ENCODE measurements at regions not wholly inside any gene's neighbourhood (a gene's known extent, or its start where the extent isn't known, plus 50 kb on each side); places are given as distances from the start of the nearest gene placed in this dataset.
A peak's percentile ranks its signal among the peaks of the same experiment; 100 is the strongest.

DNA sequence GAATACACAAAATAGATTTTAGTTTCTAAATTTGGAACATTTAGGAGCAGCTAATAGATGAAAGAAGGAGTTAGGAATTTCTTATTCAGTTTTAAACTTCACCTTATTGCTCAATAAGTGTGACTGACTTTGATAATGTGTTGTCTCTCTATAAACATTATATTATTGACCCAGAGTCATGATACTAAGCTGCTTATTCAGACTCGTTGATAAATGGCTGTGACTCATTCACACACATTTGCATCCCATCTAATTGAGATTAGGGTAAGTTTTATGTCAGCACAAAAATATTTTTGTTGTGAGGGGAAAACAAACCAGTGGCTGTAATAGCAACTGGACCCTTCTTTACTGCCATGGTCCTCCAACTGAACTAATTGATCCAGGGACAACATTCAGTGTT, 137.6 kb downstream of the GOLIM4 start:
- no peak for DNase-seq (ENCODE audit: low spot score)

DNA sequence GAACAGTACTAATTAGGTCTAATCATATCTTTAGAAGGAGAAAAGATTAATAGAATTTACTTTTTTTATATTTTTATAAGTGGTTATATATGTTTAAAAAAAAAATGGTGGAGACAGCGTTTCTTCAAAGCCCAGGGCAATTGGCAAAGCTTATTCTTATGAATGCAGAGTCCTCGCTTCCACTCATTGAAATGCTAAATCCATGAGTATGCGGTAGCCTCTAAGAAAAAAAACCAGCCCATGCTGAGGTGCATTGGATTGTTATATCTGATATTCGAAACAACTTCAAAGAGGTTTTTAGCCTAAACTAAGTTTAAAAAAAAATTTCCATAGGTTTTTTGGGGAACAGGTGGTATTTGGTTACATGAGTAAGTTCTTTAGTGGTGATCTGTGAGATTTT, 142.8 kb downstream of the GOLIM4 start:
- no peak for DNase-seq (ENCODE audit: low spot score)

GRCh38 chr3:167950212-167950611, 145.5 kb downstream of the GOLIM4 start:
- DNase-seq (ENCODE audit: low spot score), result no peak

GRCh38 chr3:167941234-167941995, 154.3 kb downstream of the GOLIM4 start:
- DNase-seq (ENCODE audit: low spot score), result no peak

DNA sequence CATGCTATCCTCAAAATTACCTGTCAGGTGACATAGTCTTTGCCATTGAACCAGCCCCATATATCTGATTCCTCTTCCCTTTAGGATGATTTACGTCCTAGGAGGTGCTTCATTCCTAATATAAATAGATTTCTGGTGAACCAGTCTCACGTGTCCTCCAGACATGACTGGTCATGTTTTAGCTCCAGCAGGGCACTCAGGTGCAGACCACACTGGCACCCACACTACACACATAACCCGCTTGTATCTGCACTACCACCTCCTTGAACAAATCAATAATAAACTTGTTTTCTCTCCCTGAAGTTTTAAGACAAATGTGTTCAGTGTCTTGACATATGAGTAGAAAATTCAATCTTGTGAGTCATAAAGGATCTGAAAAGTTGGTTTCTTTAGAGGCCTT, 155.5 kb downstream of the GOLIM4 start:
- no peak for DNase-seq (ENCODE audit: low spot score)

DNA sequence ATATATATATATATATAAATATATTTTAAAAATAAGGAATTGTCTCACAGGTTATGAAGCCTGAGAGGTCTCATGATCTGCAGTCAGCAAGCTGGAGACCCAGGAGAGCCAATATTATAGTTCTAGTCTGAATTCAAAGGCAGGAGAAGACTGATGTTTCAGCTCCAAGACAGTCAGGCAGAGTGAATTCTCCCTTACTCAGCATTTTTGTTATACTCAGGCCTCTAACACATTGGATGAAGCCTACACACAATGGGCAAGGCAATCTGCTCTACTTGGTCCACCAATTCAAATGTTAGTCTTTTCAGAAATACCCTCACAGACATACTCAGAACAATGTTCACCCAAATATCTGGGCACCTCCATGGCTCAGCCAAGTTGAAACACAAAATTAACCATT, 157.2 kb downstream of the GOLIM4 start:
- no peak for DNase-seq (ENCODE audit: low spot score)

- DNase-seq (ENCODE audit: low spot score), result no peak
These were observed 159.7 kb downstream of the GOLIM4 start for GRCh38 chr3:167936019-167936418.

- no peak for DNase-seq (ENCODE audit: low spot score)
These were observed 165.3 kb downstream of the GOLIM4 start for GRCh38 chr3:167930453-167930852.

DNA sequence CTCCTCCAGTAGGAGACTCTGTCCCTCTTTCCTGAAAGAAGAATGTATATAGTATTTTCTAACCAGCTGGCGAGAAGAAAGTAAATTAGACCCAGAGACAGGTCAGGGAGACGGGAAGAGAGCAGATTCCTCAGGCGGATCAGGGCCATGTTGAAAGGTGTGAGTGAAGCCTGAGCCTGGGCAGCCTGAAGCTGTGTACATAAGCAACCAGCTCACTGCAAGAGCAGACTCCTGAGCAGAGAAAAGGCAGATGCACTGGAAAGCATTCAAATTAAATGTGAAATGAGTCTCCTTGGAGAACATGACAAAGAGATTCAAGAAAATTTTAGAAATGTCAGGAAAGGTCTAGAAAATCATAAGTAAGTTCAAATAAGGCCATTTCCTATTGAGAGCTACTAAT, 165.8 kb downstream of the GOLIM4 start:
- no peak for DNase-seq (ENCODE audit: low spot score)

DNA sequence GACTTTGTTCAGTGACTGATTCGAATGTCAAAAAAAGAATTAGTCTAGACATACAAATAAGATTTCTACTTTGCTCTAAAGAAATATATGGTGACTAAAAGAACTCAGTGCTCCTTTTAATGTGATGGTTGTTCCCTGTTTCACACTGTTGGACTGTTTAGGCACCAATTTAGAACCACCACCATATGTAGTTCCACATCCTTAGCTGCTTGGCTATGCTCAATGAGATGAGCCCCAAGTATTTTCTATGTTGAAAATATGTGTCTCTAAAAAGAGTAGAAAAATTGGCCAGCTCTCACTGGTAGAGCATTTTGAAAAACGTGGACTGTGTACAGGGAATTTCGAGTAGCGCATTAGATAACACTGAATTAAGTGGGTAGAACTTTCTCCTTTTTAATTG, 167.3 kb downstream of the GOLIM4 start:
- DNase-seq (ENCODE audit: low spot score), result no peak

DNA sequence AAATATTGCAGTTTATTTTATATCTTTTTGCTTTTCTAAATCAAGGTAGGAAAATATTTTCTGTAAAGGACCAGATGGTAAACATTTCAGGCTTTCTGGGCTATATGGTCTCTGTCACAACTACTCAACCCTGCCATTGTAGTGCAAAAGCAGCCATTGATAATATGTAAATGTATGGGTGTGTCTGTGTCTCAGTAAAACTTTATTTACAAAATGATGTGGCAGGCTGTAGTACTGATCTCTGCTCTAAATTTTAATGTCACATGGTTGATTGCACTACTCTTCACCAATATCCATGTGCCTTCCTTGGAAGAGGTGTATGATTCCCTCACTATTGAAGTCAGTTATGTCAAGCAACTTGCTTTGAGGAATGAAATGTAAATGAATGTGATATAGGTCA, 175.0 kb downstream of the GOLIM4 start:
- DNase-seq (ENCODE audit: low spot score), result no peak

GRCh38 chr3:167919590-167919989, 176.1 kb downstream of the GOLIM4 start:
- no peak for DNase-seq (ENCODE audit: low spot score)

- no peak for DNase-seq (ENCODE audit: low spot score)
These were observed 177.0 kb downstream of the GOLIM4 start for GRCh38 chr3:167918686-167919085.

DNA sequence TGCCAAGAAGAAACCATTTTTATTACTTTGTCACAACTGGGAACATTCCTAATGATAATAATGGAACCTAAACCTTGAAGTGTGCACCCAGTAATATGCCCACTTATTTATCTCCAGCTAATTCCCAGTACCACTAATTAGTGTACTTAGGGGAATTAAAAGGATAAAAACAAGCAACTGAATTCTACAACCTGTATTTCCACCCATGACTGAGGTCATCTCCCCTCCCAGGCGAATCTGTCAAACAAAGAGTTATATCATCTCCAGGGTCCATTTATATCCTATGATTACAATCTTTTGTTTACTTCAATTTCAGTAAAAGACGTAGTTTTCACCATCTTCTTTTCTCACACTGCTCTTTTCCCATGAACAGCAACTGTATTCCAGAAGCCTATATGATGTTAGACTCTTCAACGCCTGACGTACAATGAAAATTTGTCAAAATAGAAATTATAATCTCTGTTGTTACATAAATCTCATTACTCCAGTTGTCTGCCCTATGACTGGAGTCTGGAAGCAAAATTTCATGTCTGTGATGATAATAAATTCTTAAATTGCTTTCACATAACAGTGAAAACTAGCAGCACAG, 177.6 kb downstream of the GOLIM4 start:
- DNase-seq (ENCODE audit: low spot score), result no peak

GRCh38 chr3:167913219-167913835, 177.8 kb downstream of the SERPINI1 start:
- DNase-seq (ENCODE audit: low spot score), result peak; percentile 33

- no peak for DNase-seq (ENCODE audit: low spot score)
These were observed 174.4 kb downstream of the SERPINI1 start for GRCh38 chr3:167909952-167910351.

GRCh38 chr3:167909504-167909896, 174.0 kb downstream of the SERPINI1 start:
- DNase-seq (ENCODE audit: low spot score), result no peak

DNA sequence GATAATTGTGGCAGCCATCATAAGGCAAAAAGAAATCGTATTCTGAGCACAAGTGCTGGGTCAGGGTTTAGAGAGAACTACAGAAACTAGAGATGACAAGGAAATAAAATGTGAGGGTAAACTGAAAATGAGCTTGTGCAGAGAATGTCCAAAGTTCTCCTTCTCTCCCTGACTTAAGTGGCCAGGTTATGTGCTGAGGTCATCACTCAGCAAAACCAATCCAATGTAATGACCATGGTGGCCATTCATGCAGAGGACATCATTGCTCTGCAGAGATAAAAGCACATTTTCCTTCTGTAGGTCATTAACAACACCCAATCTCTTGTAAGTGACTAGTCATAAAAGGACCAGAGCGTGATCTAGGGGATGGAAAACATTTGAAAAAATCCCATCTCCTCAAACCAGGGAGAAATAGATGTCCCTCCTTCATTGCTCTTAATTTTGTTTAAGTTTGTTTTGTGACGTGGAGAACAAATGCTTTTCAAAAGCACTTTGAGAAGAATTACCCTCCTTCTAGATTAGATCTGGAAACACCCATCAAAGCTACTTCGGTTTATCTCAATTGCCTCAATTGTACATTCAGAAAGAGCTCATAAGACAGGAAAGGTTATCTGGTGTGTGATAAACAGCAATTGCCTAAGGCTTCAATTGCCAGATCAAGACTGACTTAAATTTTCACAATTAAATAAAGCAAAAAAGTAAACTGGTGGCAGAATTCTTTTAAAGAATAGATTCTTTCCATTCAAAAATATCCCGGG, 173.4 kb downstream of the SERPINI1 start:
- no peak for DNase-seq (ENCODE audit: low spot score)

DNA sequence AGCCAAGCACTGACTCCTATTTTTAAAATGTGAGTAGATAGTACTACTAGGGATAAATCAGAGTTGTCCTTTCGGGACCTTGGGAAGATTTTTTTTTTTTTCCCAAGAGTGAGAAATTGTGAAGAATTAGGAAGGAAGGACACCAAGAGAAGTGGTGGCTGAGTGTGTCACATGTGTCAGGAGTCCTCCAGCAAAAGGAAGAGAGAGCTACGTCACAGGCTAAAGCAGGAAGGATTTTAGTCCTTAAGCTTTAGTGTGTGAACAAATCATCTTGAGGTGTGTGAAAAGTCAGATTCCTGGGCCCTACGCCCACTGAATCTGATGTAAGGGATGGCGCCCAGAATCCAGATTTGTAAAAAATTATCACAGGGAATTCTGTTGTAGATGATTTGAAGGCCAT, 172.7 kb downstream of the SERPINI1 start:
- no peak for DNase-seq (ENCODE audit: low spot score)

GRCh38 chr3:167901138-167901537, 165.6 kb downstream of the SERPINI1 start:
- no peak for DNase-seq (ENCODE audit: low spot score)

GRCh38 chr3:167899093-167899492, 163.6 kb downstream of the SERPINI1 start:
- no peak for DNase-seq (ENCODE audit: low spot score)

GRCh38 chr3:167898091-167898490, 162.6 kb downstream of the SERPINI1 start:
- no peak for DNase-seq (ENCODE audit: low spot score)

DNA sequence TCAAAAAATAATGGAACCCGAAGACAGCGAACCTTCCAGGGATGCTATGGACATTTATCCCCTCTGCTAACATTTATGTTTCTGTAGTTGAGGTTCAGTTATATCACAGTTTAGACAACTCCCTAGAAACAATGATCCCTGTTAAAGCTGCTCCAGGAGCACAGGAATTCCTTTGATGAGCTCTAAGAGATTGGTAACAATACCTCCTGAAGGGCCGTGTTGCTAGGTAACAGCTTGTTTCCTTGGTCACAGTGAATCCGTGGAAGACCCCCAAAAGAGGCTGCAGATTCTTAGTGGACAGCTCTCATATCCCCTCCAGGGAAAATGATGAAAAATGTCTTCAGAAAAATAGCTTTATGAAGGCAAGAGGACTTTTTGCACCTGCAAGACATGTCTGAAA, 160.2 kb downstream of the SERPINI1 start:
- DNase-seq (ENCODE audit: low spot score), result no peak
